ENCODE measurements at regions not wholly inside any gene's neighbourhood (a gene's known extent, or its start where the extent isn't known, plus 50 kb on each side); places are given as distances from the start of the nearest gene placed in this dataset.

- TF ChIP-seq CTCF (conservative IDR thresholded peaks at IDR 0.05) (no peak), ZFX (IDR thresholded peaks at IDR 0.05) (no peak)
These were observed 53.6 kb upstream of the PKDCC start for GRCh38 chr2:41994233-41994637.
